ENCODE measurements at regions not wholly inside any gene's neighbourhood (a gene's known extent, or its start where the extent isn't known, plus 50 kb on each side); places are given as distances from the start of the nearest gene placed in this dataset.

- intact Hi-C loops (cut with micrococcal nuclease) = no loop called here
- ChIA-PET POLR2A (ENCODE audit: unreplicated experiment) (no interaction called here), CTCF (no interaction called here)
- no peaks in the 10 kb centered on the region for H3K36me3 ChIP-seq (ENCODE audit: low read depth, low read length)
- no peaks in the 10 kb centered on the region for H4K20me1 ChIP-seq (ENCODE audit: low read length)
- H3K27me3 ChIP-seq (ENCODE audit: low read length) = no peaks in the 10 kb centered on the region
- H3K79me2 ChIP-seq (ENCODE audit: low read length) = no peaks in the 10 kb centered on the region
- 0 out of 2 replicates have a peak, but pooled peaks cover 7% of the 10 kb centered on the region for H3K4me1 ChIP-seq (ENCODE audit: insufficient read depth, low read length)
- H3K9me3 ChIP-seq (ENCODE audit: low read length) = no peaks in the 10 kb centered on the region
- H3K27ac ChIP-seq (ENCODE audit: low read length) = no peak overlapping the region
- H3K9me2 ChIP-seq (replicated peaks; ENCODE audit: low read length) = no peaks in the 10 kb centered on the region
- no peak for TF ChIP-seq EZH2 (IDR thresholded peaks at IDR 0.05; ENCODE audit: low read length, unreplicated experiment)
- TF ChIP-seq EZH2phosphoT487 (IDR thresholded peaks at IDR 0.05; ENCODE audit: borderline replicate concordance, low read length) = no peak
- TF ChIP-seq, protein P1, sequence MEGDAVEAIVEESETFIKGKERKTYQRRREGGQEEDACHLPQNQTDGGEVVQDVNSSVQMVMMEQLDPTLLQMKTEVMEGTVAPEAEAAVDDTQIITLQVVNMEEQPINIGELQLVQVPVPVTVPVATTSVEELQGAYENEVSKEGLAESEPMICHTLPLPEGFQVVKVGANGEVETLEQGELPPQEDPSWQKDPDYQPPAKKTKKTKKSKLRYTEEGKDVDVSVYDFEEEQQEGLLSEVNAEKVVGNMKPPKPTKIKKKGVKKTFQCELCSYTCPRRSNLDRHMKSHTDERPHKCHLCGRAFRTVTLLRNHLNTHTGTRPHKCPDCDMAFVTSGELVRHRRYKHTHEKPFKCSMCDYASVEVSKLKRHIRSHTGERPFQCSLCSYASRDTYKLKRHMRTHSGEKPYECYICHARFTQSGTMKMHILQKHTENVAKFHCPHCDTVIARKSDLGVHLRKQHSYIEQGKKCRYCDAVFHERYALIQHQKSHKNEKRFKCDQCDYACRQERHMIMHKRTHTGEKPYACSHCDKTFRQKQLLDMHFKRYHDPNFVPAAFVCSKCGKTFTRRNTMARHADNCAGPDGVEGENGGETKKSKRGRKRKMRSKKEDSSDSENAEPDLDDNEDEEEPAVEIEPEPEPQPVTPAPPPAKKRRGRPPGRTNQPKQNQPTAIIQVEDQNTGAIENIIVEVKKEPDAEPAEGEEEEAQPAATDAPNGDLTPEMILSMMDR (conservative IDR thresholded peaks at IDR 0.05; ENCODE audit: low read depth, low read length) = no peak
- BruUV-seq (replicated peaks) = no TSS peak
- H3K4me3 ChIP-seq (ENCODE audit: low read length) = no peak overlapping the region
- DNase-seq (peak; percentile 26), ATAC-seq (no peak)
- no peaks in the 10 kb centered on the region for H3F3A ChIP-seq (ENCODE audit: low read length, unreplicated experiment)
- H3K4me2 ChIP-seq (ENCODE audit: low read length) = no peak overlapping the region
- H2AFZ ChIP-seq (ENCODE audit: low read length) = no peak overlapping the region
- H3K9ac ChIP-seq (ENCODE audit: low read length) = no peak overlapping the region
These were observed 135.1 kb upstream of the PMEPA1 start for GRCh38 chr20:57844626-57845596.

- intact Hi-C loops (cut with micrococcal nuclease) = no loop called here
- H3K9me2 ChIP-seq (replicated peaks; ENCODE audit: low read length) = no peaks in the 10 kb centered on the region
- no peak overlapping the region for H3K27ac ChIP-seq (ENCODE audit: low read length)
- CTCF ChIA-PET = no interaction called here
- no peaks in the 10 kb centered on the region for H3K36me3 ChIP-seq (ENCODE audit: low read depth, low read length)
- no peak for ATAC-seq
- no peak overlapping the region for H2AFZ ChIP-seq (ENCODE audit: low read length)
- H3K4me1 ChIP-seq (ENCODE audit: insufficient read depth, low read length) = 0 out of 2 replicates have a peak, but pooled peaks cover 7% of the 10 kb centered on the region
- H3K9me3 ChIP-seq (ENCODE audit: low read length) = no peaks in the 10 kb centered on the region
- no peaks in the 10 kb centered on the region for H3F3A ChIP-seq (ENCODE audit: low read length, unreplicated experiment)
- H3K4me2 ChIP-seq (ENCODE audit: low read length) = no peak overlapping the region
- DNase-seq = no peak
- no peak for TF ChIP-seq EZH2 (IDR thresholded peaks at IDR 0.05; ENCODE audit: low read length, unreplicated experiment)
- no peak for TF ChIP-seq EZH2phosphoT487 (IDR thresholded peaks at IDR 0.05; ENCODE audit: borderline replicate concordance, low read length)
- TF ChIP-seq, protein P1 (conservative IDR thresholded peaks at IDR 0.05; ENCODE audit: low read depth, low read length) = no peak
- H3K27me3 ChIP-seq (ENCODE audit: low read length) = no peaks in the 10 kb centered on the region
- no peaks in the 10 kb centered on the region for H3K79me2 ChIP-seq (ENCODE audit: low read length)
- H4K20me1 ChIP-seq (ENCODE audit: low read length) = no peaks in the 10 kb centered on the region
- POLR2A ChIA-PET (ENCODE audit: unreplicated experiment) = no interaction called here
- H3K4me3 ChIP-seq (ENCODE audit: low read length) = no peak overlapping the region
- BruUV-seq (replicated peaks) = no TSS peak
- no peak overlapping the region for H3K9ac ChIP-seq (ENCODE audit: low read length)
These were observed 134.3 kb upstream of the PMEPA1 start for GRCh38 chr20:57843941-57844625.
